AG09319 (cell line): ENCODE measurements at regions not wholly inside any gene's neighbourhood (a gene's known extent, or its start where the extent isn't known, plus 50 kb on each side); places are given as distances from the start of the nearest gene placed in this dataset.

Experiments
- DNase-seq: peaks from one replicate; pipeline ENCODE4 v3.0.0-alpha.2; 2010; ENCODE audit warnings: low read depth; ENCODE audit errors: extremely low read depth
- TF ChIP-seq, protein P1 (sequence below): IDR thresholded peaks from 2 replicates; pipeline ENCODE4 v1.5.1; 2011; ENCODE audit warnings: low read depth, mild to moderate bottlenecking, inconsistent platforms, low read length, moderate library complexity

DNA sequence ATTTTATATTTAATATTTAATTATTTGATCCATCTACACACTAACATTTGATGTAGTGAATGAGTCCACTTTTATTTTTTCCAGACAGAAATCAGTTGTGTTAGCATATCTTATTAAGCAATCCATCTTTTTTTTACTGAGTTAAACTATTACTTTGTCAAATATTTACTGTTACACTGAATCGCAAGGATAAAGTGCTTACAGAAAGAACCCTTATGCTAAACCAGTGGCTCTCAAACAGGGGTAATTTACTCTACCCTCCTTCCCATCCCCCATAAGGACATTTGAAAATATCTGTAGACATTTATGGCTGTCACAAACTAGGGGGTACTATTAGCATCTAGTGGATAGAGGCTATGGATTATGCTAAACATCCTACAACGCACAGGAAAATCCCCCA is 508.2 kb downstream of the C12orf50 start:
- TF ChIP-seq, protein P1, sequence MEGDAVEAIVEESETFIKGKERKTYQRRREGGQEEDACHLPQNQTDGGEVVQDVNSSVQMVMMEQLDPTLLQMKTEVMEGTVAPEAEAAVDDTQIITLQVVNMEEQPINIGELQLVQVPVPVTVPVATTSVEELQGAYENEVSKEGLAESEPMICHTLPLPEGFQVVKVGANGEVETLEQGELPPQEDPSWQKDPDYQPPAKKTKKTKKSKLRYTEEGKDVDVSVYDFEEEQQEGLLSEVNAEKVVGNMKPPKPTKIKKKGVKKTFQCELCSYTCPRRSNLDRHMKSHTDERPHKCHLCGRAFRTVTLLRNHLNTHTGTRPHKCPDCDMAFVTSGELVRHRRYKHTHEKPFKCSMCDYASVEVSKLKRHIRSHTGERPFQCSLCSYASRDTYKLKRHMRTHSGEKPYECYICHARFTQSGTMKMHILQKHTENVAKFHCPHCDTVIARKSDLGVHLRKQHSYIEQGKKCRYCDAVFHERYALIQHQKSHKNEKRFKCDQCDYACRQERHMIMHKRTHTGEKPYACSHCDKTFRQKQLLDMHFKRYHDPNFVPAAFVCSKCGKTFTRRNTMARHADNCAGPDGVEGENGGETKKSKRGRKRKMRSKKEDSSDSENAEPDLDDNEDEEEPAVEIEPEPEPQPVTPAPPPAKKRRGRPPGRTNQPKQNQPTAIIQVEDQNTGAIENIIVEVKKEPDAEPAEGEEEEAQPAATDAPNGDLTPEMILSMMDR = no peak
- DNase-seq = no peak

DNA sequence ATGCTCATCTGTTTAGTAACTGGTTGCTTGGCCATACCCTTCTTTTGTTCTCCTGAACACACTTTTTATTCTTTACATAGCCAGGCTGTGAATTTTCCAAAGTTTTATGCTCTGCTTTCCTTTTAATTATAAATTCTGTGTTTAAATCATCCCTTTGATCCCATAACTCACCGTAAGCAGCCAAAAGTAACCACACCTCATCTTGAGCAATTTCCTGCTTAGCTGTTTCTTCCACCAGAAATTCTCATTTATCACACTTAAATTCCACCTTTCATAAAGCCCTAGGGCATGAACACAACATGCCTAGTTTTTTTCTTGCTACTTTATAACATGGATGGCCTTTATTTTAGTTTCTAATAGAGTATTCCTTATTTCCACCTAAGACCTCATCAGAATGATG is 510.7 kb downstream of the C12orf50 start:
- no peak for DNase-seq
- TF ChIP-seq, protein P1 = no peak

DNA sequence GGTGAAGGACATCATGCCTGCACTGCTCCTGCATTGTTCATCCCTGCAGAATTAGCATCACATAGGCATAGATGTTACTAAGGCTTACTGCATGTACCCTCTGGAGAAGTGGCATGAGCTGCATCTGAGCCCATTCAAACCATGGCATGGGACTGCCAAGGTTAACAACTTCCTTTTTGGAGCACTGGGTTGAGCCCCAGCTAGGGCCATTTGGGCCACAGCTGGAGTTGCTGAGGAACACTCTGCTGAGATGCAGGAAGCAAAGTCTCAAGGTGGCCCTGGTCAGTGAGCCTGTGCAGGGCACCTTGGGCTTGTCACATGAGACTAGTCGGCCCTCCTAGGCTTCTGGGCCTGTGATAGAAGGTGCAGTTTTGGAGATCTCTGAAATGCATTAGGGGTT is 511.2 kb downstream of the C12orf50 start:
- TF ChIP-seq, protein P1 = no peak

DNA sequence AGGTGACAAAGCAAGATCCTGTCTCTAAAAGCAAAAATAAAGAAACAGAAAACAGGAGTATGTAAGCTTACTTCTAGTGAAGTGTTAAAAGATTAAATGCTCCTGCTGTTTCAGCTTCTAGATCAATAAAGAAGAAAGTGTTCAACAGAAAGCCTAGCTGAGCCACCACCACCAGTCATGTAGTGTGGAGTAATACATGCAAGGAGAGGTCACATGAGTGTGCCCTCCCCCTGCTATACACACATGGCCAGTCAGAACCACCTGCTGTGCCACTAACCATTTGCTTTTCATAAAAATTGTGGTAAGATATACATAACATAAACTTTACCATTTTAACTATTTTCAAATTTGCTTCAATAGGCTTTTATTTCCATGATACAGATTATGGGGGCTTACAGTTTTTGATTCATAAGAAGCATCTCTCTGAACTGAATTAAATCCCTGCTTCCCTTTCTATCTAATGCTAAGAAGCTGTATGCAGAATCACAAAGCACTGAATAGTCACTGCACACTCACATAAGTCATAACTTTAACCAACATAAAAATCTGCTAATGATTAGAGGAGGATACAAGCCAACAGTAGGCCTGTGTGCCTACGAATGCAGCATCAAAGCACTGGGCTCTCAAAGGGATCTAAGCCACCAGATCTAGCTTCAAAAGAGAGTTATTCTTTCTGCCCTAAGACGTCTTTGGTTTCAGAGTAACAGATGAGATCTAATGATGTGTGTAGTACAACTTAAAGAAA is 515.5 kb downstream of the C12orf50 start:
- TF ChIP-seq, protein P1 = no peak
- no peak for DNase-seq

More for the DNA sequence above, 511.2 kb downstream of the C12orf50 start:
- no peak for DNase-seq

DNA sequence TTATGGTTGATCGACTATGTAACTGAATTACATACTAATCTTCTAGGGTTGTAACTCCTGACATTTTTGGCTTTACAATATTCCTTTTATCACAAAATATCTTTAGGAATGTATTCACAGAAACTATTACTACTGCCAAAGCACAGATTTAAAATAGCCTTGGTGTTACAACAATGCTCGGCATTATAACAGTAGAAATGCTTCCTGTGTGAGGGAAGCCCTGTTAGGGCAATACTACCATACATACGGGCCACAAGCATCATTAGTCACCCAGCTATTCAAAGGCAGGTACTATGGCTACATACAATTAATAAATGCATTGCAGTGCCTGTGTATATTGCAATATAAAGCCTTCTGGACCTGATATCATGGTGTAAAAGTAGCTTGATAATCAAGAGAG is 517.8 kb downstream of the C12orf50 start:
- TF ChIP-seq, protein P1 = no peak
- no peak for DNase-seq

DNA sequence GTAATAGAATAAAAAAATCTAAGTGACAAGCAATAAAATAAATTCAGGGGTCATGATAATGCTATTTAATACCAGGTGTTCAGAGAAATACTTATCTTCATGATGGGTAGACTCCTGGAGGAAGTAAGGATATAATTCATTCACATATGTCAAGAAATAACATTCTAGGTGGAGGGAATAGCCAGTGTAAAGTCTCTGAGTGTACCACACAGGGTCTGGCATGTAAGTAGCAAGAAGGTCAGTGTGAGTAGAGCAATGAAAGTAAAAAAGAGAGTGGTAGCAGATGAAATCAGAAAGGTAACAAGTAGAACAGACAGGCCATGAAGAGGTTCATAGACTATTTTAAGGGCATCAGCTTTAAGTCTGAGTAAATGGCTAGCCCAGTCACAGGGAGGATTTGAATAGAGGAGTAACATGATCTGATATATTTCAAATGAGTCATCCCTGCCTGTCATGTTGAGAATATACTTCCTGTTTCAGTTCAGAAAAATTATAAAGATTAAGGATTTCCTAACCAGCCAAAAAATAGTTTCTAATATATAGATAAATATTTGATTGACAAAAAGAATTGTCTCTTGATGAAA is 519.9 kb downstream of the C12orf50 start:
- no peak for DNase-seq
- TF ChIP-seq, protein P1 = no peak

DNA sequence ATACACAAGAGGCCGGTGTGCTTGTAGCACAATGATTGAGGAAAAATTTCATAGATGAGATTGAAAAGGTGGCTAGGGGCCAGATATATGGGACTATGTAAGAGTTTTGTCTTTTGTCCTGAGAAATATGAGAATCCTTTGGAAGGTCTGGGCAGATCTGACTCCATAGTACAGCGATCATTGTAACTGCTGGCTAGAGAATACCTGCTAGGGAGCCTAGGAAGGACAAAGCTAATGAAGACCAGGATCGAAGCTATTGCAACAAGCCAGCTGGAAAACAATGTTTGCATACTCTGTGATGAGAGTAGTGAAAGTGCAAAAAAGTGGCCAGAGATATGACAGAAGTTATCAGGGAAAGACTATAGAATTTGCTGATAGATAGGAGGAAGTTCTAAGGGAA is 537.6 kb downstream of the C12orf50 start:
- TF ChIP-seq, protein P1 = no peak
- DNase-seq = no peak
